Activated T-cell treated with anti-CD3 and anti-CD28 coated beads, Interleukin-2, amount 50 U/mL, for 24 hours (primary cell): ENCODE measurements at regions not wholly inside any gene's neighbourhood (a gene's known extent, or its start where the extent isn't known, plus 50 kb on each side); places are given as distances from the start of the nearest gene placed in this dataset.

ENCODE experiments used
- DNase-seq: peaks from one replicate; pipeline ENCODE4 v3.0.0-alpha.2; 2020
- H3K27ac Mint-ChIP-seq: 2 replicates; pipeline ENCODE4 v1.8.0; 2020; ENCODE audit warnings: mild to moderate bottlenecking, mixed read lengths
- H3K27me3 Mint-ChIP-seq: 2 replicates; pipeline ENCODE4 v1.8.0; 2020; ENCODE audit warnings: mixed read lengths
- H3K36me3 Mint-ChIP-seq: 2 replicates; pipeline ENCODE4 v1.8.0; 2020; ENCODE audit warnings: low read depth, mixed read lengths
- H3K4me1 Mint-ChIP-seq: 2 replicates; pipeline ENCODE4 v1.8.0; 2020; ENCODE audit warnings: low read depth, mixed read lengths
- H3K4me3 Mint-ChIP-seq: 2 replicates; pipeline ENCODE4 v1.8.0; 2020; ENCODE audit warnings: mild to moderate bottlenecking, moderate library complexity, mixed read lengths
- H3K9me3 Mint-ChIP-seq: 2 replicates; pipeline ENCODE4 v1.8.0; 2020; ENCODE audit warnings: mixed read lengths

- H3K4me1 Mint-ChIP-seq: no peaks in the 10 kb centered on the region
- H3K4me3 Mint-ChIP-seq: no peak overlapping the region
- peaks cover 19% of the 10 kb centered on the region for H3K9me3 Mint-ChIP-seq
- DNase-seq: no peak
- H3K27me3 Mint-ChIP-seq: no peaks in the 10 kb centered on the region
- no peak overlapping the region for H3K27ac Mint-ChIP-seq
- no peaks in the 10 kb centered on the region for H3K36me3 Mint-ChIP-seq
Observed at GRCh38 chr3:25130724-25131520, 297.1 kb upstream of the RARB start.

- DNase-seq: no peak
- Mint-ChIP-seq H3K4me1 (no peaks in the 10 kb centered on the region), H3K27me3 (no peaks in the 10 kb centered on the region), H3K27ac (no peak overlapping the region), H3K36me3 (no peaks in the 10 kb centered on the region), H3K4me3 (no peak overlapping the region), H3K9me3 (peaks cover 10% of the 10 kb centered on the region)
Observed at GRCh38 chr3:25133588-25133987, 294.5 kb upstream of the RARB start.

DNA sequence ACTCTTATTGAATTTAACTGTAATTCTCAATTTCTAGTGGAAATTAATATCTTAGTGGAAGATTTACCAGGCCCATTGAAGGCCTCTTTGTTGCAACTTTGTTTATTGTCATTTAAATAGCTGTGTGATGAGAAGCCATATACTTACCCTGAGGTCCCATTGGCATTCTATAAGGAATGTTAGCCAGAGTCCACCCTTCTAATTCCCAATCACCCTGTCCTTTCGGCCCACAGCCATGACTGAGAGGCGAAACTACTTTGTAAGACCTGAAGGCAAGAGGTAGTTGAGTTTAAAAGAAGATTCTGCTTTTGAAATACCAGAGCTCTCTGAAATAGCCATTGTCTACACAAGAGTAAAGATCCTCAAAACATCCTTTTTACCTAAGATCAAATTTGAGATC lies 290.5 kb upstream of the RARB start:
- Mint-ChIP-seq H3K9me3 (peaks cover 2% of the 10 kb centered on the region), H3K4me3 (no peak overlapping the region), H3K27me3 (no peaks in the 10 kb centered on the region), H3K27ac (no peak overlapping the region), H3K4me1 (no peaks in the 10 kb centered on the region), H3K36me3 (no peaks in the 10 kb centered on the region)
- no peak for DNase-seq

GRCh38 chr3:25139267-25139666 lies 288.8 kb upstream of the RARB start:
- no peak for DNase-seq
- Mint-ChIP-seq H3K4me1 (no peaks in the 10 kb centered on the region), H3K27ac (no peak overlapping the region), H3K27me3 (no peaks in the 10 kb centered on the region), H3K36me3 (no peaks in the 10 kb centered on the region), H3K9me3 (no peaks in the 10 kb centered on the region), H3K4me3 (no peak overlapping the region)

GRCh38 chr3:25142609-25143355 lies 285.3 kb upstream of the RARB start:
- Mint-ChIP-seq H3K27me3 (no peaks in the 10 kb centered on the region), H3K4me3 (no peak overlapping the region), H3K27ac (no peak overlapping the region), H3K4me1 (no peaks in the 10 kb centered on the region), H3K9me3 (no peaks in the 10 kb centered on the region), H3K36me3 (no peaks in the 10 kb centered on the region)
- no peak for DNase-seq

DNA sequence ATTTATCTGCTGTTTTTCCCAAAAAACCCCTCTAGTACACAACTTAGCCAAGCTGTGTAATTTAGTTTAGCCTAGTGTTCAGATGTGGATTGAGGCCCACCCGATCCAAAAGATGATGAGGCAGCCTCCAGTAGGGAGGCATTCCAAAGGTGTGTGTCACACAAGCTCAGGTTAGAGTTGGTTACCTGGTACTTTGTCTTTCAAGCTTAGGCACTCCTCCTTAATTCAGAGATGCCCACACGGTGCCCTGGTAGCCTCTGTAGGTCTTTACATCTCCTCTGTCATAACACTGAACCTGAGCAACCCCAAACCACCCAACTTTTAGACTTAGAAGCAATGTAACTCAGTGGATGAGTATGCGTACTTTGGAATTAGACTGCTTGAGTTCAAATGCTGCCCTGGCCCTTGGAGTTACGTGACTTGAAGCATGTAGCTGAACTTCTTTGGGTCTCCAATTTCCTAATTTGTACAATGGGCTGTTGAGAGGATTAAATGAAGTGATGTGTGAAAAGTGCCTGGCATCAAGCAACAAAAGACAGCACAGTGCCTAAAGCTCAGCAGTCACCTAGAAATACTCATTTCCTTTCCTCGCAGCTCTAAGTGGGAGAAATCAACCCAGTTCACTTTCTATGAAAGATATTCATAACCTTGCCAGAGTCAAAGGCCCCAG lies 284.6 kb upstream of the RARB start:
- Mint-ChIP-seq H3K4me1 (no peaks in the 10 kb centered on the region), H3K27ac (no peak overlapping the region), H3K4me3 (no peak overlapping the region), H3K27me3 (no peaks in the 10 kb centered on the region), H3K9me3 (peaks cover 5% of the 10 kb centered on the region), H3K36me3 (no peaks in the 10 kb centered on the region)
- no peak for DNase-seq

DNA sequence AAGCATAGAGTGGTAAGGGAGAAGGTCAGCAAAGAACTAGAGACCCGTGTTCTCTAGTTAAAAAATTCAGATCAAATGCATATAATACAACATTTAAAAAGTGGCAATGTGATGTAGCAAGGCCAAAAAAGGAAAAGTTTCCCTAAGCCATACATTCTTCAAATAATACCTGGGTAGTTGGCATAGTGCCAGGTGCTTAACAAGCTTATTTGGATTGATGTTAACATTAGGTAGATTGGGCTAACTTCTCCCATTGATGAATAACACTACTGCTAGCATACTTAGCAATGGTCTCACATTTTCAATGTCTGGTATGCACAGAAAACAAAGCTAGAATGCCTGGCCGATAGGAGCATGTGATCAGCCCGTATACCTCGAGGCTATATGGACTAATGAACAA lies 283.6 kb upstream of the RARB start:
- no peaks in the 10 kb centered on the region for H3K4me1 Mint-ChIP-seq
- H3K4me3 Mint-ChIP-seq: no peak overlapping the region
- no peak overlapping the region for H3K27ac Mint-ChIP-seq
- DNase-seq: no peak
- H3K9me3 Mint-ChIP-seq: peaks cover 5% of the 10 kb centered on the region
- H3K27me3 Mint-ChIP-seq: no peaks in the 10 kb centered on the region
- H3K36me3 Mint-ChIP-seq: no peaks in the 10 kb centered on the region

DNA sequence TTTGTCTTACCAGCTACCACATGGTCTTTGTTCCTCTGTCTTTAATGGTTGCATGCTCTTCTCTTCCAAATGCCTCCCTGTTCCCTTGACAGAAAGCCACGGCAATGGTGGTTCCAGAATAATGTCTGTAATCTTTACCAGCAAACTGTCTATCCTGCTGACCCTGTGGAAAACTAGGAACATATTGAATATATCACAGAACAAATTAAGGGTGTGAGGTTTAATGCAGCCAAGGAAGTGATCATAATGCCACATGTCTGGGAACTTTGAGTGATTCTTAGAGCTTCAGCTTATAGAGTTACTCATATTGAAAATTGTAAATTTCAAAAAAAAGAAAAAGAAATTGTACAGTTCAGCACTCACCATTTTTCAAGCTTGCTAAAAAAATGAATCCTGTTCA lies 282.9 kb upstream of the RARB start:
- H3K4me1 Mint-ChIP-seq: no peaks in the 10 kb centered on the region
- no peak overlapping the region for H3K27ac Mint-ChIP-seq
- DNase-seq: no peak
- H3K36me3 Mint-ChIP-seq: no peaks in the 10 kb centered on the region
- H3K27me3 Mint-ChIP-seq: no peaks in the 10 kb centered on the region
- H3K4me3 Mint-ChIP-seq: no peak overlapping the region
- peaks cover 5% of the 10 kb centered on the region for H3K9me3 Mint-ChIP-seq

GRCh38 chr3:25150199-25150598 lies 277.9 kb upstream of the RARB start:
- no peak overlapping the region for H3K4me3 Mint-ChIP-seq
- no peaks in the 10 kb centered on the region for H3K36me3 Mint-ChIP-seq
- H3K27ac Mint-ChIP-seq: no peak overlapping the region
- no peak for DNase-seq
- H3K27me3 Mint-ChIP-seq: no peaks in the 10 kb centered on the region
- peaks cover 5% of the 10 kb centered on the region for H3K9me3 Mint-ChIP-seq
- H3K4me1 Mint-ChIP-seq: no peaks in the 10 kb centered on the region

DNA sequence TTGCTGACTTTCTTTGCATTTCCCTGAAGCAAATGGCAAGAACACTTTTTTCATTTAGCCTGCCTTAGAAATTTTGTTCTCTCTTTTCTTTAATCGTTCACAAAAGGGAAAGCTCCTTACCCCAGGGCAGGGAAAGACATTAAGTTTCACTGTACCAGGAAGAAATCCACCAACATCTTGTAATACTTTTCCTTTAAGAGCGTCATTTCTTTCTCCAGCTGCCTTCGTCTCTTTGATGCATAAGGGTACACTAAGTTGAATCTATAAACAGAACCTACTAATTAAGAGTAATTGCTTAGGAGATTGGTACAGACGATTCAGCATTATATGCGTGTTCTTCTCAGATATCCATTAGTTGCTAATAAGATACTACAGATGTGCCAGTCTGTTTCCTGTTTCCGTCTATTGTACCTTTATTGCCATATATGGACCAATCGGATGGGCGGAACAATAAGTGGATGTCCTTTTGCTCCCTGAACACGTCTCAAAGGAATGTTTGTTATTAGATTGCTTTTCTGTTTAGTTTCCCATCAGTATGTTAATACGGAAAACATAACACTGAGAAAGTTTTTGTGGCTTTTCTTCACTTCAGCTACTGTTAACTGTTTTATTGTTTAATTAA lies 276.7 kb upstream of the RARB start:
- H3K36me3 Mint-ChIP-seq: no peaks in the 10 kb centered on the region
- no peak for DNase-seq
- H3K27ac Mint-ChIP-seq: no peak overlapping the region
- no peaks in the 10 kb centered on the region for H3K4me1 Mint-ChIP-seq
- H3K4me3 Mint-ChIP-seq: no peak overlapping the region
- peaks cover 5% of the 10 kb centered on the region for H3K9me3 Mint-ChIP-seq
- H3K27me3 Mint-ChIP-seq: no peaks in the 10 kb centered on the region

- Mint-ChIP-seq H3K27me3 (no peaks in the 10 kb centered on the region), H3K36me3 (no peaks in the 10 kb centered on the region), H3K4me1 (no peaks in the 10 kb centered on the region), H3K9me3 (peaks cover 5% of the 10 kb centered on the region), H3K4me3 (no peak overlapping the region), H3K27ac (no peak overlapping the region)
- no peak for DNase-seq
Observed at GRCh38 chr3:25151903-25152295, 276.2 kb upstream of the RARB start.

- no peak overlapping the region for H3K4me3 Mint-ChIP-seq
- H3K36me3 Mint-ChIP-seq: no peaks in the 10 kb centered on the region
Observed at GRCh38 chr3:25153136-25153535, 274.9 kb upstream of the RARB start.

GRCh38 chr3:25153561-25153960 lies 274.5 kb upstream of the RARB start:
- H3K4me3 Mint-ChIP-seq: no peak overlapping the region
- no peaks in the 10 kb centered on the region for H3K9me3 Mint-ChIP-seq
- no peak overlapping the region for H3K27ac Mint-ChIP-seq
- DNase-seq: no peak
- H3K36me3 Mint-ChIP-seq: no peaks in the 10 kb centered on the region
- no peaks in the 10 kb centered on the region for H3K27me3 Mint-ChIP-seq
- H3K4me1 Mint-ChIP-seq: no peaks in the 10 kb centered on the region

More at GRCh38 chr3:25153136-25153535, 274.9 kb upstream of the RARB start:
- H3K9me3 Mint-ChIP-seq: peaks cover 3% of the 10 kb centered on the region
- no peak for DNase-seq
- H3K27ac Mint-ChIP-seq: no peak overlapping the region
- H3K27me3 Mint-ChIP-seq: no peaks in the 10 kb centered on the region
- no peaks in the 10 kb centered on the region for H3K4me1 Mint-ChIP-seq

DNA sequence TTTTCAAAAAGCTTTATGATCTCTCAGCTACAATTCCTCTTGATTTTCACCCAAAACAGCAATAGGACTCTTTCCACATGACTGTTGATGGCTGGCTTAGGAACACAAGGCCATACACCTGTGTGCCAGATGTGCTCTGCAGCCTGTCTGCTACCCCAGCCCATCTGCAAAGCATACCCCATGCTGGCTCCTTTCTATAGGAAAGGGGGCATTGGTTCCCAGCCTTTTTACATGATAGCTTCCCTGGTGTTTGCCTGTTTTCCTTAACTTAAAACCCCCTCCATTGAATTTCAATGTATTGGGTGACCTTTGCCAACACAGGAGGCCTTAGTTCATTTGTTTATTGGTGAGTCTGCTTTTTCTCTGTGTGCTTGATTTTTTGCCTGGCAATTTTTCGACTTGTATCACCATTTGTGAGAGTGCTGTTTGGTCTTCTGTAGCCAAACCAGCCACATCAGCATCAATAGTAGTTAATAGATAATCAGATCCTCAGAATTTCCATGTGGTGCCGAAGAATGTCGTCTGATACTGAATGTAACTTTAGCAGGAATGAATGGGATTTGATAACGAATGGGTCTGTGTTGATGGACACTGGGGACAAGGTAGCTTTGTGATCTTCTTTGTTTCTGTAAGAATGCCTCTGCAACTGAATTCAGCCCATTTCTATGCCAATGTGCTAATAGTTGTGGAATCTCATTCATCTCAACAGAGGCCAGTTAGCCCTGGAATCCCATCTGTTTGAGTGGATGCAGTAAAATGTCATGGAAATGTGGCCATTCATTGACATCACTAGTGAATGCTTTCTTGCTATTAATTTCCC lies 272.2 kb upstream of the RARB start:
- Mint-ChIP-seq H3K27me3 (no peaks in the 10 kb centered on the region), H3K4me3 (no peak overlapping the region), H3K4me1 (no peaks in the 10 kb centered on the region), H3K27ac (no peak overlapping the region), H3K9me3 (no peaks in the 10 kb centered on the region), H3K36me3 (no peaks in the 10 kb centered on the region)
- DNase-seq: no peak
